Lung (tissue), 11 donors: ENCODE measurements at regions not wholly inside any gene's neighbourhood (a gene's known extent, or its start where the extent isn't known, plus 50 kb on each side); places are given as distances from the start of the nearest gene placed in this dataset.
A peak's percentile ranks its signal among the peaks of the same experiment; 100 is the strongest.

Experiments
- ATAC-seq: fragments of 200-7000 bp; cut with Tn5 transposase; one replicate; pipeline ENCODE4 v1.9.1; 2020; ENCODE audit warnings: moderate number of reproducible peaks; ENCODE audit not compliant: insufficient read depth, low FRiP score
- DNase-seq, 3 donors: peaks; one replicate each; pipeline ENCODE4 v3.0.0-alpha.2; 2013 to 2017
- H3K27ac ChIP-seq, 2 donors: one replicate each; pipeline ENCODE4 v1.5.1; 2013; ENCODE audit warnings: mild to moderate bottlenecking in 2 of 2, moderate library complexity in 2 of 2, control low read depth in 1 of 2, inconsistent platforms in 1 of 2, low read depth in 1 of 2, low read length in 1 of 2
- H3K27me3 ChIP-seq, 3 donors: one replicate each; pipeline ENCODE4 v1.5.1; 2013; ENCODE audit warnings: low read length in 2 of 3; ENCODE audit not compliant: control insufficient read depth in 3 of 3, insufficient read depth in 3 of 3
- H3K36me3 ChIP-seq, 4 donors: one replicate each; pipeline ENCODE4 v1.5.1; 2013; ENCODE audit warnings: low read length in 4 of 4, mild to moderate bottlenecking in 1 of 4, moderate library complexity in 1 of 4; ENCODE audit not compliant: control insufficient read depth in 4 of 4, insufficient read depth in 4 of 4
- H3K4me1 ChIP-seq, 5 donors: one replicate each; pipeline ENCODE4 v1.5.1; 2013; ENCODE audit warnings: low read length in 5 of 5, mild to moderate bottlenecking in 2 of 5, moderate library complexity in 1 of 5; ENCODE audit not compliant: control insufficient read depth in 5 of 5, insufficient read depth in 5 of 5
- H3K4me3 ChIP-seq: one replicate; pipeline ENCODE4 v1.5.1; 2013; ENCODE audit warnings: mild to moderate bottlenecking, control low read depth, moderate library complexity
- H3K9ac ChIP-seq, 2 donors: one replicate each; pipeline ENCODE4 v1.5.1; 2013; ENCODE audit warnings: low read length in 2 of 2, control low read depth in 1 of 2; ENCODE audit not compliant: insufficient read depth in 1 of 2
- H3K9me3 ChIP-seq, 4 donors: one replicate each; pipeline ENCODE4 v1.5.1; 2013; ENCODE audit warnings: low read length in 3 of 4, mild to moderate bottlenecking in 1 of 4, moderate library complexity in 1 of 4; ENCODE audit not compliant: control insufficient read depth in 4 of 4, insufficient read depth in 3 of 4
- WGBS, 2 donors: extraction: QIAGEN DNeasy Blood & Tissue Kit; methylation state at CpG; one replicate each; pipeline ENCODE4 v1.1.7; 2013; 5-methylcytosine and 5-hydroxymethylcytosine counted together
- TF ChIP-seq, protein P1 (sequence below): IDR thresholded peaks from 2 replicates; pipeline ENCODE4 v1.5.1; 2012; ENCODE audit warnings: mild to moderate bottlenecking; ENCODE audit errors: control extremely low read depth, extremely low read depth
- donor health status: control.
- donor health status: control.
- donor health status: Bipolar disorder and iron deficiency.
- donor health status: healthy.
- donor health status: DM: yes; HTN: yes; CAD: no.

DNA sequence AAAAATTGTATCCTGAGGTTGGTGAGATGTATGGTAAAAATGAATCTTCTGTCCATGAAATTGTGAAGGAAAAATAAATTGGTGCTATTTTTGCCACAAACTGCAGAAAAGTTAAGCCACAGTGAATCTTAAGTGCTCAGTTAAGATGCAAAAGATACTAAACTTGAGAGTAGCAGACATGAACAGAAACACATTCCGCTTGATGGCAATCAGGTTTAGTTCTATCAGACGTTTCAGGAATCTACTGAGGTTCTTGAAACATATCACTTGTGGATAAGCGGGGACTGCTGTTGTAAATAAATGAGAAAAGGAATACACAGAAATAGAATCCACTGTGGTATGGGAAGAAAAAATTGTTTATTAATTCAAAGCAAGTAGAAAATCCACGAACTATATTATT is 311.2 kb upstream of the PRR16 start:
- no peak overlapping the region for H3K27ac ChIP-seq
- H3K4me3 ChIP-seq = no peak overlapping the region
- no peak overlapping the region for H3K9ac ChIP-seq
- DNase-seq = no peak
- H3K4me1 ChIP-seq = peaks cover 0 to 5% (median 0%) of the 10 kb centered on the region in 5 donors
- WGBS, 2 donors = 77 to 92% methylated on average over 4 of the region's 4 CpGs
- H3K27me3 ChIP-seq = no peaks in the 10 kb centered on the region
- ATAC-seq = no peak
- TF ChIP-seq, protein P1, sequence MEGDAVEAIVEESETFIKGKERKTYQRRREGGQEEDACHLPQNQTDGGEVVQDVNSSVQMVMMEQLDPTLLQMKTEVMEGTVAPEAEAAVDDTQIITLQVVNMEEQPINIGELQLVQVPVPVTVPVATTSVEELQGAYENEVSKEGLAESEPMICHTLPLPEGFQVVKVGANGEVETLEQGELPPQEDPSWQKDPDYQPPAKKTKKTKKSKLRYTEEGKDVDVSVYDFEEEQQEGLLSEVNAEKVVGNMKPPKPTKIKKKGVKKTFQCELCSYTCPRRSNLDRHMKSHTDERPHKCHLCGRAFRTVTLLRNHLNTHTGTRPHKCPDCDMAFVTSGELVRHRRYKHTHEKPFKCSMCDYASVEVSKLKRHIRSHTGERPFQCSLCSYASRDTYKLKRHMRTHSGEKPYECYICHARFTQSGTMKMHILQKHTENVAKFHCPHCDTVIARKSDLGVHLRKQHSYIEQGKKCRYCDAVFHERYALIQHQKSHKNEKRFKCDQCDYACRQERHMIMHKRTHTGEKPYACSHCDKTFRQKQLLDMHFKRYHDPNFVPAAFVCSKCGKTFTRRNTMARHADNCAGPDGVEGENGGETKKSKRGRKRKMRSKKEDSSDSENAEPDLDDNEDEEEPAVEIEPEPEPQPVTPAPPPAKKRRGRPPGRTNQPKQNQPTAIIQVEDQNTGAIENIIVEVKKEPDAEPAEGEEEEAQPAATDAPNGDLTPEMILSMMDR = no peak
- H3K9me3 ChIP-seq = peaks cover 0 to 2% (median 0%) of the 10 kb centered on the region in 4 donors
- no peaks in the 10 kb centered on the region for H3K36me3 ChIP-seq

DNA sequence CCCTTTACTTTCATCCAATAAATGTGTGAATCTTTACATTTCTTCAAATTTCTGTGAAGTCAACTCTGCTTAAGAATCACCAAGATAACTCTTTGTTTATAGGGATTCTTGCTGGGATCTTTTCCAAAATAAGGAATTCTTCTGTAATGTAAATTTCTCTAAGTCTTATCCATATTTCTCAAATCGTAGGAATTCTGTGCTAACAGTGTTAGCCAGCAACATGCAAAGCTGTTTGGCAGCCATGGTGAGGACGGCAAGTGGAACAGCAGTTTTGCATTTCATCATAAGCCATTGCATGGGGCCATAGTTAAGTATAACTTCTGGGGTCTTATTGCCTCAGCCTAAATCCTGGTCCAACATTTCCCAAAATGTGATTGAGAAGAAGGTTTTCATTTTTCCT is 310.5 kb upstream of the PRR16 start:
- peaks cover 0 to 2% (median 0%) of the 10 kb centered on the region in 4 donors for H3K9me3 ChIP-seq
- H3K9ac ChIP-seq = no peak overlapping the region
- no peak for ATAC-seq
- TF ChIP-seq, protein P1 = no peak
- 76 to 82% methylated on average over 2 of the region's 2 CpGs for WGBS, 2 donors
- H3K27ac ChIP-seq = no peak overlapping the region
- H3K4me1 ChIP-seq = peaks cover 0 to 5% (median 0%) of the 10 kb centered on the region in 5 donors
- H3K36me3 ChIP-seq = no peaks in the 10 kb centered on the region
- DNase-seq = peak; percentile 22 to 70 (median 56)
- no peak overlapping the region for H3K4me3 ChIP-seq
- no peaks in the 10 kb centered on the region for H3K27me3 ChIP-seq

DNA sequence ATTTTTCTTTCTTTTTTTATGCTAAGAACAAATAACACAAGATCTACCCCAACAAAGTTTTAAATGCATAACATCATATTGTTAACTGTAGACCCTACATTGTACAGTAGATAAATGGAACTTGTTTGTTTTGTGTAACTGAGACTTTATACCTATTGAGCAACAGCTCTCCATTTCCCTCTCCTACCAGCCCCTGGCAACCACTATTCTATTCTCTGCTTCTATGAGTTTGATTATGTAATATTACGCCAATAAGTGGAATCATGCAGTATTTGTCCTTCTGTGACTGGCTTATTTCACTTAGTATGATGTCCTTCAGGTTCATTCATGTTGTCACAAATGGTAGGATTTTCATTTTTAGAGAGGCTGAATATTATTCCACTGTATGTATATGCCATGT is 308.2 kb upstream of the PRR16 start:
- peaks cover 0 to 5% (median 0%) of the 10 kb centered on the region in 5 donors for H3K4me1 ChIP-seq
- ATAC-seq (no peak), DNase-seq (no peak)
- WGBS, 2 donors = 28 to 47% methylated on average over 1 of the region's 1 CpG
- H3K4me3 ChIP-seq = no peak overlapping the region
- H3K36me3 ChIP-seq = no peaks in the 10 kb centered on the region
- H3K9ac ChIP-seq = no peak overlapping the region
- H3K27ac ChIP-seq = no peak overlapping the region
- H3K9me3 ChIP-seq = peaks cover 0 to 2% (median 0%) of the 10 kb centered on the region in 4 donors
- TF ChIP-seq, protein P1 = no peak
- H3K27me3 ChIP-seq = no peaks in the 10 kb centered on the region

DNA sequence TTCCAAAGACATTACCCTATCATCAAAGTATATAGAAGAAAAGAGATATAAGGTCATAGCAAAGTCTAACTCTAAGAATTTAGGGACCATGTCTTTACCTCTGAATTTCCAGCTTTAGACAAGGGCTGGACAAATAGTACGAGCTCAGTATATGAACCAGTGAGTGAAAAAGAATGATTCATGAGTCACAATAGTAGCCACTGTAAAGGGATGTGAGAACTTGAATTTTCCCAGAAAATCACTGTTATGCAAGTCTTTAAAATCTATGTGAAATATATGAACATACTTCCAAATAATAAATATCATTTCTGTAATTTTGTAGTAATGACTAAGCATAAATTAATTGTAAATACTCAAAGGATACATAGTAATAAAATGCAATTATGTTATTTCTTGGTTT is 305.9 kb upstream of the PRR16 start:
- Histone ChIP-seq H3K27ac (no peak overlapping the region), H3K9me3 (peaks cover 0 to 2% (median 0%) of the 10 kb centered on the region in 4 donors), H3K36me3 (no peaks in the 10 kb centered on the region), H3K4me3 (no peak overlapping the region), H3K9ac (no peak overlapping the region), H3K27me3 (no peaks in the 10 kb centered on the region), H3K4me1 (peaks cover 0 to 5% (median 0%) of the 10 kb centered on the region in 5 donors)
- TF ChIP-seq, protein P1 = no peak
- DNase-seq (no peak), ATAC-seq (no peak)
- 68 to 86% methylated on average over 1 of the region's 1 CpG for WGBS, 2 donors
